GM12878 (cell line): ENCODE measurements at regions not wholly inside any gene's neighbourhood (a gene's known extent, or its start where the extent isn't known, plus 50 kb on each side); places are given as distances from the start of the nearest gene placed in this dataset.

Source experiments
- MEF2A ChIP-seq: IDR thresholded peaks from 2 replicates; pipeline ENCODE4 v1.6.1; 2011; ENCODE audit warnings: low read depth, mild to moderate bottlenecking, low read length, moderate library complexity; ENCODE audit not compliant: insufficient read depth
- NFYA ChIP-seq: IDR thresholded peaks from 2 replicates; pipeline ENCODE4 v1.6.1; 2011; ENCODE audit warnings: low read depth, mild to moderate bottlenecking, low read length, improper control_type of control experiment, borderline replicate concordance
- RAD51 ChIP-seq: fragments of 450-650 bp; IDR thresholded peaks from 2 replicates; pipeline ENCODE4 v1.6.1; 2016; ENCODE audit warnings: moderate library complexity, mild to moderate bottlenecking, inconsistent platforms
- SRF ChIP-seq, 2 experiments: IDR thresholded peaks; 2 replicates each; pipeline ENCODE4 v1.6.1; 2011; ENCODE audit warnings: low read depth in 2 of 2, low read length in 2 of 2, mild to moderate bottlenecking in 1 of 2, moderate library complexity in 1 of 2
- ZNF24 ChIP-seq: fragments of 450-650 bp; IDR thresholded peaks from 2 replicates; pipeline ENCODE4 v1.6.1; 2017; ENCODE audit warnings: antibody characterized with exemption, mild to moderate bottlenecking
- TF ChIP-seq, protein P1 (sequence below), 3 experiments: IDR thresholded peaks in 2 of 3; conservative IDR thresholded peaks in 1 of 3; 2 replicates each; pipeline ENCODE4 v1.5.1; 2011; ENCODE audit warnings: low read depth in 3 of 3, low read length in 3 of 3, mild to moderate bottlenecking in 3 of 3, control low read depth in 2 of 3, moderate library complexity in 2 of 3, inconsistent platforms in 1 of 3, mixed read lengths in 1 of 3; ENCODE audit not compliant: control insufficient read depth in 2 of 3, insufficient read depth in 1 of 3; ENCODE audit errors: extremely low read depth in 1 of 3
- TF ChIP-seq, protein P2 (sequence below): fragments of 450-650 bp; formaldehyde crosslinking; IDR thresholded peaks from 2 replicates; pipeline ENCODE4 v1.5.0; 2022; ENCODE audit warnings: mild to moderate bottlenecking, missing genetic modification characterization

DNA sequence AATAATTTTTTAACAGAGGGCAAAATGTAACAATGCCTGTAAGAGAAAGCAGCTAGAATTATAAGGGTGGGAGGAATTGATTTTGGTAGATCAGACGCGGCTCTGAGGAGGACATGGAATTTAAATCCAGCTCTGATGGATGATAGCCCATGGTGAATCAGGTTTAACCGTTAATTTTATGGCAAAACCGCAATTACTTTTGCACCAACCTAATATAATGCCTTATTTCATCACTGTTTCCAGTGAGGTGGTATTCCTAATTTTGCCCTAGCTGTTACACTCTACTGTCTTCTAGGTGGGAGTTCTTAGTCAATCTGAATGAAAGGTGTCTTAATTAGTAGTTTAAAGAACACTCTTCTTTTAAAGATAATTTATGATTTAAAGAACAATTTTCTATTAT lies 198.3 kb upstream of the SMLR1 start:
- TF ChIP-seq, protein P1, sequence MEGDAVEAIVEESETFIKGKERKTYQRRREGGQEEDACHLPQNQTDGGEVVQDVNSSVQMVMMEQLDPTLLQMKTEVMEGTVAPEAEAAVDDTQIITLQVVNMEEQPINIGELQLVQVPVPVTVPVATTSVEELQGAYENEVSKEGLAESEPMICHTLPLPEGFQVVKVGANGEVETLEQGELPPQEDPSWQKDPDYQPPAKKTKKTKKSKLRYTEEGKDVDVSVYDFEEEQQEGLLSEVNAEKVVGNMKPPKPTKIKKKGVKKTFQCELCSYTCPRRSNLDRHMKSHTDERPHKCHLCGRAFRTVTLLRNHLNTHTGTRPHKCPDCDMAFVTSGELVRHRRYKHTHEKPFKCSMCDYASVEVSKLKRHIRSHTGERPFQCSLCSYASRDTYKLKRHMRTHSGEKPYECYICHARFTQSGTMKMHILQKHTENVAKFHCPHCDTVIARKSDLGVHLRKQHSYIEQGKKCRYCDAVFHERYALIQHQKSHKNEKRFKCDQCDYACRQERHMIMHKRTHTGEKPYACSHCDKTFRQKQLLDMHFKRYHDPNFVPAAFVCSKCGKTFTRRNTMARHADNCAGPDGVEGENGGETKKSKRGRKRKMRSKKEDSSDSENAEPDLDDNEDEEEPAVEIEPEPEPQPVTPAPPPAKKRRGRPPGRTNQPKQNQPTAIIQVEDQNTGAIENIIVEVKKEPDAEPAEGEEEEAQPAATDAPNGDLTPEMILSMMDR (IDR thresholded peaks at IDR 0.05 in 2 of 3, conservative IDR thresholded peaks at IDR 0.05 in 1 of 3; ENCODE audit: control insufficient read depth in 2 of 3, extremely low read depth in 1 of 3, insufficient read depth in 1 of 3, low read depth in 3 of 3, low read length in 3 of 3) = no peak
- TF ChIP-seq SRF (IDR thresholded peaks at IDR 0.05; ENCODE audit: low read depth in 2 of 2, low read length in 2 of 2) = no peak
- TF ChIP-seq MEF2A = no peak
- TF ChIP-seq, protein P2, sequence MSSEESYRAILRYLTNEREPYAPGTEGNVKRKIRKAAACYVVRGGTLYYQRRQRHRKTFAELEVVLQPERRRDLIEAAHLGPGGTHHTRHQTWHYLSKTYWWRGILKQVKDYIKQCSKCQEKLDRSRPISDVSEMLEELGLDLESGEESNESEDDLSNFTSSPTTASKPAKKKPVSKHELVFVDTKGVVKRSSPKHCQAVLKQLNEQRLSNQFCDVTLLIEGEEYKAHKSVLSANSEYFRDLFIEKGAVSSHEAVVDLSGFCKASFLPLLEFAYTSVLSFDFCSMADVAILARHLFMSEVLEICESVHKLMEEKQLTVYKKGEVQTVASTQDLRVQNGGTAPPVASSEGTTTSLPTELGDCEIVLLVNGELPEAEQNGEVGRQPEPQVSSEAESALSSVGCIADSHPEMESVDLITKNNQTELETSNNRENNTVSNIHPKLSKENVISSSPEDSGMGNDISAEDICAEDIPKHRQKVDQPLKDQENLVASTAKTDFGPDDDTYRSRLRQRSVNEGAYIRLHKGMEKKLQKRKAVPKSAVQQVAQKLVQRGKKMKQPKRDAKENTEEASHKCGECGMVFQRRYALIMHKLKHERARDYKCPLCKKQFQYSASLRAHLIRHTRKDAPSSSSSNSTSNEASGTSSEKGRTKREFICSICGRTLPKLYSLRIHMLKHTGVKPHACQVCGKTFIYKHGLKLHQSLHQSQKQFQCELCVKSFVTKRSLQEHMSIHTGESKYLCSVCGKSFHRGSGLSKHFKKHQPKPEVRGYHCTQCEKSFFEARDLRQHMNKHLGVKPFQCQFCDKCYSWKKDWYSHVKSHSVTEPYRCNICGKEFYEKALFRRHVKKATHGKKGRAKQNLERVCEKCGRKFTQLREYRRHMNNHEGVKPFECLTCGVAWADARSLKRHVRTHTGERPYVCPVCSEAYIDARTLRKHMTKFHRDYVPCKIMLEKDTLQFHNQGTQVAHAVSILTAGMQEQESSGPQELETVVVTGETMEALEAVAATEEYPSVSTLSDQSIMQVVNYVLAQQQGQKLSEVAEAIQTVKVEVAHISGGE (CRISPR knock-in tag) = no peak
- TF ChIP-seq NFYA = no peak
- TF ChIP-seq ZNF24 = no peak
- TF ChIP-seq RAD51 = no peak
